OCI-M1 (cell line): ENCODE measurements at regions not wholly inside any gene's neighbourhood (a gene's known extent, or its start where the extent isn't known, plus 50 kb on each side); places are given as distances from the start of the nearest gene placed in this dataset.
A peak's percentile ranks its signal among the peaks of the same experiment; 100 is the strongest.

ENCODE experiments used
- DNase-seq: peaks from one replicate; lab custom pipeline; 2025; lab: John Stamatoyannopoulos, UW

DNA sequence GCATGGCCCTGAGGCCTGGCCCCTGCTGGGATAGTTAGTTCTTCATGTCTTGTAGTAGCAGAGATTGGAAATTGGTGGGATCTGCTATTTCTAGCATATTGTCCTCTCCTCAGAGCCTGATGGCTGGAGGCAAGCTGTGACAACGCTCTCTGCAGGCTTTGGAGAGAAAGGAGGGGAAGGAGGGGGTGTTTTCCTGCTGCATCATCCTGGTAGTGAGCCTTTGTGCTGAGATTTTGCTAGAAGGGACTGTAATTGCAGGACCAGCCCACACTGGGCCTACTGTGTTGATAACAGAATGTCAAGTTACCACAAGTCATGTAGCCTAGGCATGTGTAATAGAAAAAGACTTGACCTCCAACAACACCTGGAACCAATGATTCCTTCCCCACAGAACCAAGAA, 351.0 kb downstream of the SIPA1L2 start:
- no peak for DNase-seq

DNA sequence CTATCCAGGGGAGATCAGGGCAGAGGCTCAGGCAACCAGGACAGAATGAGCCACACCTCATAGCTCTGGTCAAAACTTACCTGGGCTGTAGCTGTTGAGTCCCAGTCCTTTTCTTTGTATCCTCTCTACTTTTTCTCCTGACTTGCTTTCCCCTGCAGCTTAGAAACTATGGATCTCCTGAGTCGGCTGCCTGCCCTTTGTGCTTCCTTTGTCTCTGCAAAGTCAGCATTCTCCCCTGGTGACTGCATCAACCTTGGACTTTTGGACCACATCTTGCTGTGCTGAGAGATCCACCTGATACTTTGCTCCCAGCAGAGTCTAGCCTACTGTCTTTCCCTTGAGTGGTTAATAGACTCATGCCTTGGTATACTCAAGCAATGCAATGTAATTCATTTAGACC, 353.3 kb downstream of the SIPA1L2 start:
- no peak for DNase-seq

DNA sequence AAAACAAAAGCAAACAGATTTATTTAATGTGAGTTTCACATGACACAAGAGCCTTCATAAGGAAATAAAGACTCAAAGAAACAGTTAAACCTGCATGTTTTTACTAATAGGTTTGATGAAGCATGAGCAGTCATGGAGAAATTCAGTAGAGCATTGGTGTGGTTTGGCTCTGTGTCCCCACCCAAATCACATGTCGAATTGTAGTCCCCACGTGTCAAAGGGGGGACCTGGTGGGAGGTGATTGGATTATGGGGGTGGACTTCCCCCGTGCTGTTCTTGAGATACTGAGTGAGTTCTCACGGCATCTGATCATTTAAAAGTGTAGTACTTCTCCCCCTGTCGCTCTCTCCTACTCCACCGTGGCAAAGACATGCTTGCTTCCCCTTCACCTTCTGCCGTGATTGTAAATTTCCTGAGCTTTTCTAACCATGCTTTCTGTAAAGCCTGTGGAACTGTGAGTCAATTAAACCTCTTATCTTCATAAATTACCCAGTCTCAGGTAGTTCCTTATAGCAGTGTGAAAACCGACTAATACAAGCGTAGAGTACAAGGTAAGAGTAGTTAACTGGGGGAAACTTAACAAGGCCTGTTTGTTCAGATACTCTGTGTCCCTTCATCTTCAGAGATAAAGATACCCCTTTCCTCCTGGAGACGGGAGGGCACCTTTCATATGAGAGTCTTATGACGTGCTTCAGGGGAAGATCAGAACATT, 354.8 kb downstream of the SIPA1L2 start:
- DNase-seq = no peak

DNA sequence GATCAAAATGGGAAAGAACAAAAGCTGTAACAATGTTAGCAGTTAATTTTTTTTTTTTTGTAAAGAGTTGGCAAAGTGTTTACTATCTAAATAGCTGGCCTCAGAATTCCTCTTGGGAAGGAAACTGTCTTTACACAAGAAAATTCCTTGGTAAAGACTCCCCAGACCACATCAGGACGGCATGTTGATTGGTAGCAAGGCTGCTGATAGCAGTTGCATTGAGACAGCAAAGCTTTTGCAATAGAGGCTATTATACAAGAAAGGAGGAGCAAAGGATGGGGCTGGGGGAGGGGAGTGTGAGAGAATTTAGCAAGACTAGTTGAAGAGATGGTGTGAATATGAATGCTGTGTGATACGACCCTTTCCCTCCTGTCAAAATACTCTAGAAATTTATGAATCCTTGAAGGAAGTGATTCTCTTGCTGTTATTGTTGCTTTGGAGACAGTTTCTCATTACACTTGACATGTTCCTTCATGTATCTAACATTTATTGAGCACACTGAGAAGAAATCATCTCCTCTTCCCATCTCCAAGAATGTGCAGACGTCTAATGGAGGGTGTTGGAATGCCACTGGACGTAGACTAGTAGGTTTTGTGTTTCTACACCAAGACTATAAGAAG, 355.6 kb downstream of the SIPA1L2 start:
- DNase-seq = no peak

DNA sequence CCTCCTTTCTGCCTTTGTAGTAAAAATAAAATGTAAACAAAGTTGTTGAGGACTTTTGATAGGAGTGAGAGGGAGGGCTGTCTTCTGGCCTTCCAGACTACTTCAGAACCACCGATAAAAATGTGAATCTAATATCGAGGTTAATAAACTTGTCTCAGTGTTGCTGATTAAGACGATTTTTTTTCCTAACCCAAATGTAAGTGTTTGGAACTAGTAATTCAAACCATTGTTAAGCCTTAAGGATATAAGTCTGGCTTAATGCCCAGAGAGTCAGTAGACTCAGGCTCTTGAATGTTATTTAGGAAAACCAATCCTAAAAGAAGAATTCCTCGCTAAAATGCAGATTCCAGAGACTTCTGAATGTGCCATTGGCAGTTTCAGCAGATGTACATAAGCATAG, 356.9 kb downstream of the SIPA1L2 start:
- no peak for DNase-seq

DNA sequence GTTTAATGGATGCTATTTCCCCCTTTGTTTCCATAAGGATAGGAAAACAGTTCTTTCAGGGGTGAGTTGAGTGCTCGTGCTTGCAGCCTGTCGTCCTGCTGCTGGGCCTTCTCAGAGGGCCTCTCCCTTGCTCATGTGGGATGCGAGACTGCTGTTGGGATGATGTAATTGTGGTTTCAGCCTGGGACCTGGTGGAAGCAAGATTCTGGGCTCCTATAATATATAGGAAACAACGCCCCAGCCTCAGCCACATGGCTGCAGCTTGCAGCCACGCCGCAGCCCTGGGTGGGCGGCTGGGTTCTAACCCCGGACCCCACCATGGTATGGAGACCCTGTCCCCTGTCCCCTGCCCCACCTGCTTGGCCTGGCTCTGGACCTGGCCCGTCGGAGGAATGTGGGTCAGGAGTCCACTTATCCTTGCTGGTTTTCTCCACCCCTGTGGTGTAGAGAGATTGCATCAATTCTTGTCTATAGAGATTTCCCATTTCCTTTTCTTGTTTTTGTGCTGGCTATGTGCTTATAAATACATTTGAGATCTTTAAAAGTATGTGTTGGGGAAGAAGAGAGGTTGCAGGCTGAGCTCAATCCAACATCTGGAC, 357.8 kb downstream of the SIPA1L2 start:
- DNase-seq = peak; percentile 32

DNA sequence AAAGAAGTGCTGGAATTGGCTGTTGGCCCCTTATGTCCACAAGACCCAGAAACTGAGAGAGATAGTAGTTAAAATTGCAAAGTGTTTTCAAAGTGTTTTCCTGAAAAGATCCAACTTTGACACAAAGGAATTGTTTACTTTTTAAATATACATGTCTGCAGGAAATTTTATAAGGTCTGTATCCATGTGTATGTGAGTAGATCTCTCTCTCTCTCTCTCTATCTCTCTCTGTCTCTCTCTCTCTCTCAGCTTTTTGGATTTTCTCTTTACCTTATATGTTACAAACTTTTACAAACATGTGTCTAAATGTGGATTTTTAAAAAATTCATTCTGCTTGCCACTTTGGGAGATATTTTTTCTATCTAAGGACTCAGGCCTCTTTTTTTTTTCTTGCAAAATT, 358.6 kb downstream of the SIPA1L2 start:
- no peak for DNase-seq

DNA sequence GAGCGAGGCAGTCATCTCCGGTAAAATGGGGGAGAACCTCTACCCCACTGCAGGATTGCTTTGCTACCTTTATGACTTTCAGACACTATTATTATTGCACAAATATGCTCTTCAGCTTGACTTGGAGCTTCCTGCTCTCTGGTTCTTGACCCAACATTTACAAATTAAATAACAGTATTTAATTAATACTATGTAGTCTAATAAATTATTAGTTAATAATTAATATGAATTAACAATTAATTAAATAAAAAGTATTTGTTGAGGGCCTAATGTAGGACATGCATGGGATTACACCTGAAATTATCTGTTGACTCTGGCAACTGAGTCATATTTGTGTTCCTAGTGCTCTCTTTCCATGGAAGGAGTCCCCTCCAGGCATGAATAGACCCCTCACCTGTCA, 359.9 kb downstream of the SIPA1L2 start:
- DNase-seq = no peak

DNA sequence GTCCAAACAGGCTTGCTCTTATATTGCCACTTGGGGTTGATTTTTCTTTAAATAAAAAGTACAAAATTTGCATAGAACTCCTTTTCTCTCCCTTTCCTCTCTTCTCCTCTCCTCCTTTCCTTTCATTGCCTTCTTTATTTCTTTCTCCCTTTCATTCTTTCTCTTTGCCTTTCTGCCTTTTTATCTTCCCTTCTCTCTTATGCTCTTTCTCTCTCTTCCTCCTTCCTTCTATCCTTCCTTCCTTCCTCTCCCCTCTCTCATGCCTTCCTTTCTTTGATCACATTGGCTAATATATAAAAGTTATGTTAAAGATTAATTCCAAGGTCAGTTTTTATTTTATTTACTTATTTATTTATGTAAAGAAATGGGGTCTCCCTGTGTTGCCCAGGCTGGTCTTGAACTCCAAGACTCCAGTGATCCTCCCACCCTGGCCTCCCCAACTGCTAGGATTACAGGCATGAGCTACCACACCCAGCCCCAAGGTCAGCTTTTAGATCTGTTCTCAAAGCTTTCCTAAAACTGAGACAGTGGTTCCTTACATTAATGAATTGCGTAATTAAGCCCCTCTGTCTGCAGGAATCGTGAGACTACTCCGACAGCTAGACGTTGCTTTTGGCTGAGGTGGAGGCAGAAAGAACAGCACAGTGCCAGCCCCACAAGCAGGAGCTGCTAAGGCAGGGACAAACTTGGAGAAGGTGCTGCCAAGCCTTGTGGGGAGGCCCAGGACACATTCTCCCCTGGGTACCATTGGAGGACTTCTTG, 361.9 kb downstream of the SIPA1L2 start:
- no peak for DNase-seq

DNA sequence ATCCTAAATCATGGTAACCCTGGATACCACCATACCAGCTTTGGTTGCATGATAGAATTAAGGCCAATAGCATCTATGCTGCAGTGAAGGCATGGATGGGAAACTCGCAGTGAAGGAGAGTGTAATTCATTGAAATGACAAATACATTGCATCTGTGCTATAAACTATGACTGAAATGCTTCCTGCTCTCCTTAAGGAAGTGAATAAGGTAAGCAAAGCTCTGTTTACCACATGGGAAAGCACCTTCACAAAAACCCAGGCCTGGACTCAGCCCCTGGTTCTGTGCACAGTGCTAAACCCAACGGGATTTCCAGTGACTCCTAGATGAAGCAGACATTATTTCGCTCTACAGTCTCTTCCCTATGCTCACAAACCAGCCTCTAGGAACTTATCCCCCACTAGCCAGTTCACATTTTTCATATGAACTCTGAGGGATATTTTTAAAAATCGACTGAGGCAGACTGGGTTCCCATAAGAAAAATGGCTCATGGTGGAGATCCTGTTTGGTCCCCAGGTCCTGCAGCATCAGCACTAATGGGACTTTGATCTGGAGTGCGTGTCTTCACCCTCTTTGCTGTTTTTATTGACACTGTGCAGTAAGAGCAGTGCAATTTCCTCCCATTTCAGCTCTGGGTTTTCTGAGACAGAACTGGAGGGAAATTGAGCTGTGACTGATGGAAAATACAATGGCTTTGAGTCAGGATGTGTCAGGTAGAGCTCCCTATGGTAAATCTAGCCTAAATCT, 362.7 kb downstream of the SIPA1L2 start:
- DNase-seq = no peak

DNA sequence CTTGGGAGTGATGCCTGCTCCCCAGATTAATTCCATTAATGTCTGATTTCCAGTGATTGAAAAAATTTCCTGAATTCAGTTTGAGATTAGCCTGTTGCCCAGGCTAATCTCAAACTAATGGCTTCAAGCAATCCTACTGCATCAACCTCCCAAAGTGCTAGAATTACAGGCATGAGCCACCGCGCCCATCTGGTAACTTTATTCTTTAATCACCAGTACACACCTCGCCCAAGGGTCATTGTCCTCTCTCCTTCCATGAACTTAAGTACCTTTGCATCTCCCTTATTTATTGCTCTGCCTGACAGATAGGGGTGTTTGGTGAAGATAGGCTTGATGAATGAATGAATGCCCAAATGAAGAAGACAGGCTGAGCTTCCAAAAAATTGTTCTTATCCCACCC, 366.5 kb downstream of the SIPA1L2 start:
- no peak for DNase-seq

DNA sequence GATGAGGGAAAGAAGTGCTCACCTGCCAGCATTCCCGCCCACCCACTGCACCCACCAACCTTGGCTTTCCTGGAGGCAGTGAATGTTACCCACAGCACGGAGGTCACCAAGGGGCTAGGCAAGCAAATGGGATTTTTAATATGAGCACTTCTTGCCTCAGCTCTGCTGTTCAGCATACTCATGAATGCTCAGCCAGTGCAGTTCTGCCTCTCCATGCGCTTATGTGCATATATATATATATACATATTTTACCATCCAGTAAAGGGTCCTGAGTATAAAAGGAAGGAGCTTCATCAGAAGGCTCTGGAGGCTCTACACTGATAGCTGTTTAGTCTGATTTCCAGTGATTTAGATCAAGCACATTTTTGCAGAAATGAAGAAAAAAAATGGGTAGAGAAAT, 366.9 kb downstream of the SIPA1L2 start:
- DNase-seq = no peak

DNA sequence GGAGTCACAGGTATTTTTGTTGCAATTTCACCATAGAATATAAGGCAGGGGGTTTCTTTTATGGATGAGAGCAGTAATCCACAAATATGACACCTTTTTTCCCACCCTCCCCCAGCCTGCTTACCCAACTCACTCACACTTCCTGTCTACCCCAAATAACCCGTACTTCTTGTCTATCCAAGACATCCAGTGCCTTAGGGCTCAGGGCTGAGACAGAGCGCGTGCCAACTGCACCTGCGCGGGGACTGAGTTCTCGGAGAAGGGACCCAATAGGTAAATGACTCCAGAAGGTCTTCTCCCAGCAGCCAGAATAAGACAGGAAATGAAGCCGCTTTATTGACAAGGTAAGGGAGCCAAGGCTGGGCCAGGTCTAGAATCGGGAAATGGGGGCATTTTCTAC, 369.1 kb downstream of the SIPA1L2 start:
- no peak for DNase-seq

DNA sequence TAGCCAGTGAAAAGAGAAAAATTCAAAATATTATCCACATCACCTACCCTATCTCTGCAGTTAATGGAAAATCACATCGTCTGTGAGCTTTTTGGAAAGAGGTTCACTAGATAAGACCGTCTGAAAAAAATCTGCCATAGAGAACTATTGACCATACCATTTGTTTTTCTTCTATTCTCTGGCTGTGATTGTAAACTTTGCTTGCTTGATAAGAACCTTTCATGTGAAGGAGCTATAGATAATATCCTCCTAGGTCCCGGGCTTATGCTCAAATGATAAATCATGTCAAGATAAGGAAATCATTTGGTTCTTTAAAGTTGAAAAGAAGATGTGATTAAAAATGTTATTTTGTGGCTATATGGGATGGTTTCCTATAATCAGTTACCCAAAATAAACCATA, 369.9 kb downstream of the SIPA1L2 start:
- no peak for DNase-seq

DNA sequence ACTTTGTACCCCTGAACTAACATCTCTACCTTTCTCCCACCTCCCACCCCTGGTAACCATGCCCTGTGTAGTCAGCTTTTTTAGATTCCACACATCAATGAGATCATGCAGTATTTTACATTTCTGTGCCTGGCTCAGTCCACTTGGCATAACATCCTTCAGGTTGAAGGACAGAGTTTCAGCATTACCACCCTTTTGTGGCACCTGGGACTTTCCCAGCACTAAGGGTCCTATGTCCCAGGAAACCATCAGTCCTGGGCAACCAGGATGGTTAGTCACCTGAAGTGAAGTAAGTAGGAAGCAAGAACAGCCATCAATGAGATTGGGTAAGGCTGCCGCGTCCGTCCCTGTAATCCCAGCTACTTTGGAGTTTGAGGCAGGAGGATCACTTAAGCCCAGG, 370.6 kb downstream of the SIPA1L2 start:
- no peak for DNase-seq

DNA sequence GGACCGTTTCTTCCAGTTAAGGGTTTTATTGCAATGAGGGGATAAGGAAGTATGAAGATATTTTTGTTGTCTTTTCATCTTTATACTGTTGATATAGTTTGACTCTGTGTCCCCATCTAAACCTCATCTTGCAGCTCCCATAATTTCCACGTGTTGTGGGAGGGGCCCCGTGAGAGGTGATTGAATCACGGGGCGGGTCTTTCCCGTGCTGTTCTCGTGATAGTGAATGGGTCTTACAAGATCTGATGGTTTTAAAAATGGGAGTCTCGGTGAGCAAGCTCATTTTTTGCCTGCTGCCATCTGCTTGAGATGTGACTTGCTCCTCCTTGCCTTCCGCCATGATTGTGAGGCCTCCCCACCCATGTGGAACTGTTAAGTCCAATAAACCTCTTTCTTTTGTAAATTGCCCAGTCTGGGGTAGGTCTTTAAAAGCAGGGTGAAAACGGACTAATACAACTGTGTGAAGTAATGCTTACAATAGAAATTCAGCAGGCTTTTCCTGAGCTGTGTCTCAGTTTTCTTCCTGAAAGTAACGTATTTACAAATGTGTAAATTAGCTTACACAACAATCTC, 377.3 kb downstream of the SIPA1L2 start:
- no peak for DNase-seq

DNA sequence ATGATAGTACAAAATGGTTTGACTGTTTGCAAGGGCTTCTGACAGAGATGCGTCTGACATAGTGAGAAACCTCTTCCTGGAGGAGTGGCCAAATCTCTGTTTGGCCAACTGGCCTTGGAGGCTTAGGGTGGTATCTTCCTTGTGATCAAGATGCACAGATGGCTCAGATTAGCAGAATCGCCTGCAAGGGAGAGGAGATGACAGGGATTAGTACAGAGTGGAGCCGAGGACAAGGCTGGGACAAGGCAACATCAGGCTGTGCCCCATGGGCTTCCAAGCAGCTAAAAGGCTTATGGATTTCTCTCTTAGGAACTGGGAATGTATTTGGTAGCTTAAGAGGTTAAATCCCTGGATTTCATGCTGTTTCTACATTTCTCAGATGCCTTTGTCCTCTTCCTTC, 379.1 kb downstream of the SIPA1L2 start:
- no peak for DNase-seq

DNA sequence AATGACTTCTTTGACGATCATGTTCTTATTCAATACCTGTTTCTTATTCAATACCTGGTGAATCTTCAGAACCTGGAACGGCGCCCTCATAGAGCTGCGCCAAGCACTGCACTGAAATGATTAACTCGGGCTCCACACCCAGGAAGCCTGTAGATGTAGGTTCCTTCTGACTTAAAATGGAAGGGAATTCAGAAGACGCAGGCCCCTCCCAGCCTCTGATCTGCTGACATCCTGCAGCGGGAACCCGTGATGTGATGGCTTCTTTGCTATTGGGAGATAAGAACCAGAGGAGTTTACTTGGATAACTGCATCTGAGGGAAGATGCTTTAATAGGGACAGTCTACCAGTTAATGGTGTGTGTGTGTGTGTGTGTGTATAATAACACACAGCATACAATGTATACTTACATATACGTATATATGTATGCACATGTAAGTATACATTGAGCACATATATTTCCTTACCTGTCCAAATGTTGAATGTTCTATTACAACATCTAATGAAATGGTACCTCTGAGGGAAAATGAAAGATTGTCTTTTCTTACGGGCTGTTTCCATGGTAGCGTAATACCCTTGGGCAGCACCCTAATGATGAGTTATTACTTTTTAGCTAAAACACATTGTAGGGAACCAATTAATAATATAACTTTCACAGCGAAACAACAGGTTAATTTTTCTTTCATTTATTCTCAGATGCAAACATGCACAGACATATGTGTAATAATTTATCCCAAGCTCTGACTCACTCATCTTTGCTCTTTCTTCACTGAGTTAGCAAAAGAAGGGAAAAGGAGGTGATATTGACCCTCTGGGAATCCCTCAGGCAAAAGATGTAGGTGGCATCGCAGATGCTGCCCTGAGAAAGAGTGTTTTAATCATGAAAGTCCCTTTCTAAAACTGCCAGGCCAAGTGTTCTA, 379.8 kb downstream of the SIPA1L2 start:
- DNase-seq = no peak

DNA sequence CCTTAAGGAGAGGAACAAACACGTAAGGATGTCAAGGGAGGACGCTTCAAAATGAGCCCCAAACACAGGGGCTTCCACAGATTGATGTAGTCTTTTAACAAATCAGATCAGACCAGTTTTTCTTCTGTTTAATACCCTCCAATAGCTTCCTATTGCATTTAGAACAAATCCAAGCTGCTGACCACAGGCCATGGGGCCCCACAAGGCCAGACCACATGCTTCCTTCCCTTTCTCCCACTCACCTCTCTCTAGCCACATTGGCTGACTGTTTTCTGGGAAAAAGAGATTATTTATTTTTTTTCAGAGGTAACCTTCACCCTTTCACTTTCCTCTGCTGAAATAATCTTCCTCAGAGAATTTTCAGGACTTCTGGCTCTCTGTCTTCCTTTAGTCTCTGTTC, 380.6 kb downstream of the SIPA1L2 start:
- DNase-seq = peak; percentile 20

DNA sequence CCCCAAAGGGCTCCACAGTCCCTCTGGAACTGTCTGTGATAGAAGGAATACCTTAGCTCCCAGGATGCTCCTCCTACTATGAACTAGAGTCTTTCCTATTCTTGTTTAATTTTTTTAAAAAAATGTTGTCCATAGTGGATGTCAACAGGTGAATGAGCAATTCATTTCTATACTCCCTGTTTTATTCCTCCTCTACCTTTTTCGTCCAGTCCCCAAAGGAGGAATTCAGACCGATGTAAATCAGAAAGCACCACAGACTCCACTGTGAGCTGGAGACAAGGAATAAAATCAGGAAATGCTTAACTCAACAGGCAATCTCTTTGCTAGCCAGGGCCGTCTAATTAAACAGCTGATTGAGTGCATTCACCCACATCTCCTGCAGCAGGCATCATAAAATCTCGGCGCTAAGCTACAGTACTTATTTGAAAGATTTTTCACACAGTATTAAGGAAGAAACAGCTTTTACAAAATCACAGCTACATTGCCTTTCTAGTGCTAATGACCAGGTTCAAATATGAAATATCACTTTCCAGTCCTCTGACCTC, 381.6 kb downstream of the SIPA1L2 start:
- no peak for DNase-seq

DNA sequence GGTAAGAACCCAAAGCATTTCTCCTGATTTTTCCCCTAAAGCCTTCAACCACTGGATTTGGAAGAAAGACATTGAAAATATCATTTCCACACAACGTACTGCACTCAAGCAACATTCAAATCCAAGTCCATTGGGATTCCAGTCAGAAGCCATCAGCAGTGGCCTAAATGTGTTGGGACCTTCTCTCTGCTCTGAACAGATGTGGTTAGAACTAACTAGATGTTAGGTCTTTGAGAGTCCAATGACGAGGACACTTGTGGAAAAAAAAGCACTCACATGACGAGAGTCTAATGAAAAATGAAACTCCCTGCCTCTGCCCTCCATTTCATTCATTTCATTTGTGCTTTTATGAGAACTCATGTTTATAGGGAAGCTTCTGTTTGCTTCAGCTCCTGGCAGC, 382.3 kb downstream of the SIPA1L2 start:
- no peak for DNase-seq
